UCSD-AML1 (cell line): ENCODE measurements at regions not wholly inside any gene's neighbourhood (a gene's known extent, or its start where the extent isn't known, plus 50 kb on each side); places are given as distances from the start of the nearest gene placed in this dataset.
"Not testable (repeated sequence)": the region's sequence is repeated elsewhere in the genome, so short reads cannot be mapped to it uniquely, and the experiment has no call there.

Experiments
- DNase-seq: peaks from one replicate; lab custom pipeline; 2025; ENCODE audit not compliant: unreplicated experiment; lab: John Stamatoyannopoulos, UW

- DNase-seq = no peak
Measured at GRCh38 chr21:14058566-14058965, 152.2 kb downstream of the LIPI start.

- DNase-seq = not testable (repeated sequence)
Measured at GRCh38 chr21:14057841-14058481, 152.8 kb downstream of the LIPI start.

- no peak for DNase-seq
Measured at GRCh38 chr21:14057313-14057712, 153.4 kb downstream of the LIPI start.

GRCh38 chr21:14056771-14057191 is 154.0 kb downstream of the LIPI start:
- no peak for DNase-seq

- not testable (repeated sequence) for DNase-seq
Measured at GRCh38 chr21:14055746-14056515, 154.8 kb downstream of the LIPI start.

GRCh38 chr21:14054682-14055081 is 156.1 kb downstream of the LIPI start:
- DNase-seq = no peak

- DNase-seq = no peak
Measured at GRCh38 chr21:14050121-14050520, 160.6 kb downstream of the LIPI start.

- DNase-seq = no peak
Measured at GRCh38 chr21:14046401-14046800, 164.4 kb downstream of the LIPI start.

GRCh38 chr21:14040386-14040785 is 170.4 kb downstream of the LIPI start:
- DNase-seq = no peak

- not testable (repeated sequence) for DNase-seq
Measured at GRCh38 chr21:14028619-14029018, 182.1 kb downstream of the LIPI start.

GRCh38 chr21:14027235-14027869 is 183.4 kb downstream of the LIPI start:
- peak; percentile 51 for DNase-seq

GRCh38 chr21:14020108-14020507 is 190.6 kb downstream of the LIPI start:
- not testable (repeated sequence) for DNase-seq

- not testable (repeated sequence) for DNase-seq
Measured at GRCh38 chr21:14015841-14016240, 194.9 kb downstream of the LIPI start.

GRCh38 chr21:14013623-14014498 is 196.9 kb downstream of the LIPI start:
- not testable (repeated sequence) for DNase-seq

GRCh38 chr21:14013056-14013603 is 197.6 kb downstream of the LIPI start:
- DNase-seq = no peak

GRCh38 chr21:14012409-14012808 is 198.3 kb downstream of the LIPI start:
- no peak for DNase-seq

- DNase-seq = not testable (repeated sequence)
Measured at GRCh38 chr21:14011751-14012150, 199.0 kb downstream of the LIPI start.

- not testable (repeated sequence) for DNase-seq
Measured at GRCh38 chr21:14011149-14011548, 199.6 kb downstream of the LIPI start.

GRCh38 chr21:14010729-14011128 is 200.0 kb downstream of the LIPI start:
- no peak for DNase-seq

- DNase-seq = not testable (repeated sequence)
Measured at GRCh38 chr21:14009990-14010389, 200.8 kb downstream of the LIPI start.
